ENCODE measurements at regions not wholly inside any gene's neighbourhood (a gene's known extent, or its start where the extent isn't known, plus 50 kb on each side); places are given as distances from the start of the nearest gene placed in this dataset.

GRCh38 chr4:123455360-123455759, 58.8 kb downstream of the SPRY1 start:
- no peak overlapping the region for H3K27ac ChIP-seq
- H3K4me3 ChIP-seq, result no peak overlapping the region
- TF ChIP-seq CTCF (IDR thresholded peaks at IDR 0.05), result no peak
- DNase-seq (ENCODE audit: low spot score), result no peak

GRCh38 chr4:123462007-123462406, 65.4 kb downstream of the SPRY1 start:
- Histone ChIP-seq H3K27ac (no peak overlapping the region), H3K4me3 (no peak overlapping the region)
- no peak for TF ChIP-seq CTCF (IDR thresholded peaks at IDR 0.05)
- DNase-seq (ENCODE audit: low spot score), result no peak

- Histone ChIP-seq H3K4me3 (no peak overlapping the region), H3K27ac (no peak overlapping the region)
- no peak for DNase-seq (ENCODE audit: low spot score)
- no peak for TF ChIP-seq CTCF (IDR thresholded peaks at IDR 0.05)
Measured at GRCh38 chr4:123463869-123464268, 67.3 kb downstream of the SPRY1 start.

GRCh38 chr4:123465416-123465815, 68.8 kb downstream of the SPRY1 start:
- DNase-seq (ENCODE audit: low spot score), result no peak
- no peak for TF ChIP-seq CTCF (IDR thresholded peaks at IDR 0.05)

GRCh38 chr4:123466080-123466785, 69.6 kb downstream of the SPRY1 start:
- no peak overlapping the region for H3K4me3 ChIP-seq
- DNase-seq (ENCODE audit: low spot score), result no peak
- no peak for TF ChIP-seq CTCF (IDR thresholded peaks at IDR 0.05)

More at GRCh38 chr4:123465416-123465815, 68.8 kb downstream of the SPRY1 start:
- no peak overlapping the region for H3K27ac ChIP-seq
- H3K4me3 ChIP-seq, result no peak overlapping the region

GRCh38 chr4:123468479-123469031, 72.0 kb downstream of the SPRY1 start:
- no peak for DNase-seq (ENCODE audit: low spot score)
- no peak for TF ChIP-seq CTCF (IDR thresholded peaks at IDR 0.05)
- Histone ChIP-seq H3K4me3 (no peak overlapping the region), H3K27ac (no peak overlapping the region)

More at GRCh38 chr4:123466080-123466785, 69.6 kb downstream of the SPRY1 start:
- no peak overlapping the region for H3K27ac ChIP-seq

- H3K27ac ChIP-seq, result no peak overlapping the region
- no peak for DNase-seq (ENCODE audit: low spot score)
- H3K4me3 ChIP-seq, result no peak overlapping the region
- TF ChIP-seq CTCF (IDR thresholded peaks at IDR 0.05), result no peak
Measured at GRCh38 chr4:123469245-123469644, 72.7 kb downstream of the SPRY1 start.

All from coronary artery (tissue), 2 donors.